Right lobe of liver (tissue), 4 donors: ENCODE measurements at regions not wholly inside any gene's neighbourhood (a gene's known extent, or its start where the extent isn't known, plus 50 kb on each side); places are given as distances from the start of the nearest gene placed in this dataset.

Source experiments
- POLR2A ChIP-seq: fragments of 450-650 bp; IDR thresholded peaks from one replicate; pipeline ENCODE4 v1.6.1; 2017; ENCODE audit warnings: antibody characterized with exemption, mild to moderate bottlenecking
- TF ChIP-seq, protein P1 (sequence below), 4 donors: fragments of 200-600 bp in 3 of 4; fragments of 450-650 bp in 1 of 4; IDR thresholded peaks; one replicate each; pipeline versions ENCODE4 v1.5.1 to v1.8.0; 2016 to 2022; ENCODE audit warnings: antibody characterized with exemption in 4 of 4, mild to moderate bottlenecking in 2 of 4
- donor health status: DM: no; HTN: no; CAD: no.
- donor health status: DM: no; HTN: no; CAD: no.
- donor health status: DM: no; HTN: yes; CAD: no.

DNA sequence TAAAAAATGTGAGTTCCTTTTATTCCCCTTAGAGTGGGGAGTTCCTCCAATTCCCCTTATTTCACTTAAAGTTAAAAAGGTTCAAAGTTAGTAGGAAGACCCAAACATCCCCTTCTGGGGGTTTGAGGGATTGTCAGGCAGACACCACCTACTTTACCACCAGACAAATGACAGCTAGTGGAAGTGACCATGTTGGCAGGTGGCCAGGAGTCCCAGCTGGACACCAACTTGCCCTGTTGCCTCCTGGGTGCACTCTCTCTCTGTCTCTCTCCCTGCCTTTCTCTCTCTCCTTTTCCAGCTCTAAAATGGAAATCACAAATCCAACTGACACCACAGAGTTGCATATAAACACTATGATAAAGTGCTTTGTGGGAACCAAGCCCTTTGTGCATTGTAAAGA lies 307.7 kb upstream of the TLE4 start:
- TF ChIP-seq, protein P1, sequence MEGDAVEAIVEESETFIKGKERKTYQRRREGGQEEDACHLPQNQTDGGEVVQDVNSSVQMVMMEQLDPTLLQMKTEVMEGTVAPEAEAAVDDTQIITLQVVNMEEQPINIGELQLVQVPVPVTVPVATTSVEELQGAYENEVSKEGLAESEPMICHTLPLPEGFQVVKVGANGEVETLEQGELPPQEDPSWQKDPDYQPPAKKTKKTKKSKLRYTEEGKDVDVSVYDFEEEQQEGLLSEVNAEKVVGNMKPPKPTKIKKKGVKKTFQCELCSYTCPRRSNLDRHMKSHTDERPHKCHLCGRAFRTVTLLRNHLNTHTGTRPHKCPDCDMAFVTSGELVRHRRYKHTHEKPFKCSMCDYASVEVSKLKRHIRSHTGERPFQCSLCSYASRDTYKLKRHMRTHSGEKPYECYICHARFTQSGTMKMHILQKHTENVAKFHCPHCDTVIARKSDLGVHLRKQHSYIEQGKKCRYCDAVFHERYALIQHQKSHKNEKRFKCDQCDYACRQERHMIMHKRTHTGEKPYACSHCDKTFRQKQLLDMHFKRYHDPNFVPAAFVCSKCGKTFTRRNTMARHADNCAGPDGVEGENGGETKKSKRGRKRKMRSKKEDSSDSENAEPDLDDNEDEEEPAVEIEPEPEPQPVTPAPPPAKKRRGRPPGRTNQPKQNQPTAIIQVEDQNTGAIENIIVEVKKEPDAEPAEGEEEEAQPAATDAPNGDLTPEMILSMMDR (IDR thresholded peaks at IDR 0.05): no peak
- no peak for TF ChIP-seq POLR2A
